ENCODE measurements at regions not wholly inside any gene's neighbourhood (a gene's known extent, or its start where the extent isn't known, plus 50 kb on each side); places are given as distances from the start of the nearest gene placed in this dataset.

DNA sequence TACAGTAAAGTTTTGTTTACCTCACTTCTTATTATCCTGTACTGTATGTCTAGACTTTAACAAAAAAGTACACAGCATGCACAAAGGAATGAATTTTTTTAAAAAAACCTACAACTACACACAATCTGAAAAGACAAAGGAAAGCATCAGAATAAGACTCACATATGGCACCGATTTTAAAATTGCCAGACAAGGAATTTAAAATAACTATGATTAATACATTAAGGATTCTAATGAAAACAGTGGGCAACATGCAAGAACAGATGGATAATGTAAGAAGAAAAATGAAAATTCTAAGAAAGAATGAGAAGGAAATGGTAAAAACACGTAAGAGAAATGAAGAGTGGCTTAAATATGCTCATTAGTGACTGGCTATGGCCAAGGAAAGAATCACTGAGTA is 638.2 kb downstream of the FBXO15 start:
- no peaks in the 10 kb centered on the region for H3K36me3 Mint-ChIP-seq (ENCODE audit: insufficient read depth in 1 of 3, low read depth in 3 of 3)
- no peak overlapping the region for H3K18ac ChIP-seq (ENCODE audit: insufficient read length, low read depth, low read length)
- H4K5ac ChIP-seq (ENCODE audit: insufficient read length, low read depth, low read length), result no peak overlapping the region
- no peaks in the 10 kb centered on the region; a peak in 1 of 5 replicates for H3K9me3 Mint-ChIP-seq
- no peaks in the 10 kb centered on the region for H3K23me2 ChIP-seq (ENCODE audit: insufficient read length, low read depth, low read length, poor library complexity, severe bottlenecking)
- no peaks in the 10 kb centered on the region for H3K4me1 ChIP-seq (ENCODE audit: insufficient read depth, low read length)
- H2BK15ac ChIP-seq (ENCODE audit: low read depth, low read length), result no peak overlapping the region
- H2BK5ac ChIP-seq (ENCODE audit: insufficient read length, low read length), result no peak overlapping the region
- H3T11ph ChIP-seq (ENCODE audit: low read length), result no peak overlapping the region
- H3K4me3 Mint-ChIP-seq, result no peak overlapping the region
- no peak overlapping the region for H2BK12ac ChIP-seq (ENCODE audit: insufficient read length, low read depth, low read length)
- no peak overlapping the region for H3K27ac ChIP-seq (ENCODE audit: insufficient read length, low read depth, low read length)
- H3K56ac ChIP-seq (ENCODE audit: insufficient read length, low read depth, low read length), result no peak overlapping the region
- no peaks in the 10 kb centered on the region for H3K4me1 Mint-ChIP-seq
- H2AK5ac ChIP-seq (ENCODE audit: insufficient read length, low read length), result no peak overlapping the region
- DNase-seq, result no peak
- H4K91ac ChIP-seq (ENCODE audit: insufficient read length, low read depth, low read length), result no peak overlapping the region
- H3K27ac Mint-ChIP-seq, result no peak overlapping the region
- H3K4ac ChIP-seq (ENCODE audit: low read depth, low read length), result no peak overlapping the region
- H3K79me1 ChIP-seq (ENCODE audit: insufficient read depth, low read depth, low read length, poor library complexity, severe bottlenecking), result no peaks in the 10 kb centered on the region
- no peaks in the 10 kb centered on the region for H3K9me3 ChIP-seq (ENCODE audit: control insufficient read depth, low read depth, low read length)
- H4K20me1 ChIP-seq (ENCODE audit: control insufficient read depth, insufficient read depth, insufficient read length), result no peaks in the 10 kb centered on the region
- no peak overlapping the region for H3K23ac ChIP-seq (ENCODE audit: insufficient read length, low read depth, low read length)
- no peak overlapping the region for H2AFZ ChIP-seq (ENCODE audit: low read length)
- H2BK120ac ChIP-seq (ENCODE audit: low read depth, low read length, poor library complexity, severe bottlenecking), result no peak overlapping the region
- no peaks in the 10 kb centered on the region for H3K79me2 ChIP-seq (ENCODE audit: insufficient read depth, low read length)
- H2BK20ac ChIP-seq (ENCODE audit: low read depth, low read length, poor library complexity, severe bottlenecking), result no peak overlapping the region
- no peaks in the 10 kb centered on the region for H3K27me3 ChIP-seq (ENCODE audit: insufficient read depth, low read length)
- H3K27me3 Mint-ChIP-seq (ENCODE audit: low read depth), result no peaks in the 10 kb centered on the region
- no CpG with 5 or more reads among the region's 2 CpGs for WGBS (ENCODE audit: extremely low coverage, insufficient read length, low lambda C conversion rate)
- no peak overlapping the region for H3K9ac ChIP-seq (ENCODE audit: extremely low read depth, insufficient read length, low read length)
- no peak overlapping the region for H3K14ac ChIP-seq (ENCODE audit: insufficient read depth, low read length)
- no peak for TF ChIP-seq CTCF (conservative IDR thresholded peaks at IDR 0.05)
- no peak overlapping the region for H4K8ac ChIP-seq (replicated peaks; ENCODE audit: insufficient read length, low read depth, low read length)
- no peak overlapping the region for H3K4me2 ChIP-seq (ENCODE audit: insufficient read depth, insufficient read length, low read length)

All from H9 (cell line).